HG02870 (cell line): ENCODE measurements at regions not wholly inside any gene's neighbourhood (a gene's known extent, or its start where the extent isn't known, plus 50 kb on each side); places are given as distances from the start of the nearest gene placed in this dataset.
"Not testable (repeated sequence)": the region's sequence is repeated elsewhere in the genome, so short reads cannot be mapped to it uniquely, and the experiment has no call there.

Experiments
- ATAC-seq: cut with Tn5 transposase; IDR thresholded peaks from one replicate; pipeline ENCODE4 v1.9.1; 2021; ENCODE audit warnings: mild to moderate bottlenecking, moderate library complexity; ENCODE audit not compliant: unreplicated experiment

GRCh38 chr14:41549821-41550607 lies 56.7 kb upstream of the LRFN5 start:
- ATAC-seq, result no peak

DNA sequence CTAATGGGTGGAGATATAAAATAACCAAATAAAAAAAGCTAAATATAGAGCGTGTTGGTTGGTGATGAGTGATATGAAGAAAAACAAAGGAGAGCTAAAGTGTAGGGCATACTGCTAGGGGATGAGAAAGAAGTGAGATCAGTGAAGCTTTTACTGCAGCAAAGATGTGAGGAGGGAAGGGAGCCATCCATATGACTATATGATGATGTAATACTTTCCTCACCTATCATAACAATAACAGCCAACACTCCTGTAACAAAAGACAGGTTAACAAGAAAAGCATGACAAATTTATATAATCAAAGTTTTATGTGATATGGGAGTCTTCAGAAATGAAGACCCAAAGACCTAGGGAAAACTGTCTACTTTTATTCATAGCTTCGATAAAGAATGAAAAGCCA lies 57.4 kb upstream of the LRFN5 start:
- no peak for ATAC-seq

- ATAC-seq, result no peak
These were observed 58.0 kb upstream of the LRFN5 start for GRCh38 chr14:41548666-41549065.

DNA sequence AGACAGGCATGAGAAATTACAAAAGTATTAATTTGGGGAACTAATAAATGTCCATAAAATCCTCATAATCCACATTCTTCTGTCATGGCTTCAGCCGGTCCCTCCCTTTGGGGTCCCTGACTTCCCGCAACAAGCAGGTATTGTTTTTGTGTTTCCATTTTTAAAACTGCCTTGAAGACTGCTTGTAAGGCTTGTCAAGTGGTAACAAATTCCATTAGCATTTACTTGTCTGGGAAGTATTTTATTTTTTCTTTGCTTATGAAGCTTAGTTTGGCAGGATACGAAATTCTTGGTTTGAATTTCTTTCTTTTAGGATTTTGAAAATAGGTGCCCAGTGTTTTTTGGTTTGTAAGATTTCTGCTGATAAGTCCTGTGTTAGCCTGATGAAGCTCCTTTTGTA lies 65.3 kb upstream of the LRFN5 start:
- ATAC-seq, result no peak

DNA sequence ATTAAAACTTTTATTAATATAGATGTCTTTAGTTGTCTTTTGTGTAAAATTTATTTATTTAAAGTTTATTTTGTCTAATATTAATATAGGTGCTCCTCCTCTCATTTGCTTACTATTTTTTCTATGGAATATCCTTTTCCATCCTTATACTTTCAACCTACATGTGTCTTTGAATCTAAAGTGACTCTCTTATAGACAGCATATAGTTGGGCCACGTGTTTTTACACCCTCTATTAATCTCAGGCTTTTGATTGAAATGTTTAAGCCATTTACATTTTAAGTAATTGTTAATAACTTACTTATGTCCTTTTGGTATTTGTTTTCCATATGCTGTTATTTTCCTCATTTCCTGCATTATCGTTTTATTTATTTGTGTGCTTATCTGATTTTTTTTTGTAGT lies 74.4 kb upstream of the LRFN5 start:
- no peak for ATAC-seq

- ATAC-seq, result no peak
These were observed 84.8 kb upstream of the LRFN5 start for GRCh38 chr14:41521891-41522290.

DNA sequence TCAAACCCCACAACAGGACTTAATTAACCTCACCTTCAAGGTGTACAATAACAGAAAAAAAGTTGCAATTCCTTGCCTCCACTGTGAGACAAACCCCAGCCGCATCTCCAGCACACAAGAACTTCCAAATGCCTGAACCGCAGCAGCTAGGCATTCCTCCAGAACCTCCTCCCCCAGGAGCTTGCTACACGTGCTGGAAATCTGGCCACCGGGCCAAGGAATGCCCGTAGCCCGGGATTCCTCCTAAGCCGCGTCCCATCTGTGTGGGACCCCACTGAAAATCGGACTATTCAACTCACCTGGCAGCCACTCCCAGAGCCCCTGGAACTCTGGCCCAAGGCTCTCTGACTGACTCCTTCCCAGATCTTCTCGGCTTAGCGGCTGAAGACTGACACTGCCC lies 88.6 kb upstream of the LRFN5 start:
- not testable (repeated sequence) for ATAC-seq

DNA sequence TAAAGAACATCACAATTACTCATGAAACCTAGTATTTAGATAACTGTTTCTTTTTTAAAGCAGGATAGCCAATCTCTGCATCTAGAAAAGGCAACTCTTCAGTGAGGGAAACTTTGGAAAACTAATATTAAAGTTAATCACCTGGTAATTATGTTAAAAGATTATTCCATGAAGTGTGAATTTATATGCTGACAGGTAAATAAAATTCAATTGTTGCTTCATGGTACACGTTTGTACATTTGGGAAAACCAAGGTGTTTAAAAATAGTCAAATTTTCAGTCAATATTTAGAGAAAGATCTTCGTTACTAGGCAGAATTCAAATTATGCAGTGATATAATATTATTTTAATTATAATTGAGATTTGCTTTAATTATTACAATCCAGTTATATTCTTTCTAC lies 100.1 kb upstream of the LRFN5 start:
- ATAC-seq, result no peak

GRCh38 chr14:41505491-41505890 lies 101.2 kb upstream of the LRFN5 start:
- no peak for ATAC-seq

- no peak for ATAC-seq
These were observed 107.7 kb upstream of the LRFN5 start for GRCh38 chr14:41498959-41499358.

DNA sequence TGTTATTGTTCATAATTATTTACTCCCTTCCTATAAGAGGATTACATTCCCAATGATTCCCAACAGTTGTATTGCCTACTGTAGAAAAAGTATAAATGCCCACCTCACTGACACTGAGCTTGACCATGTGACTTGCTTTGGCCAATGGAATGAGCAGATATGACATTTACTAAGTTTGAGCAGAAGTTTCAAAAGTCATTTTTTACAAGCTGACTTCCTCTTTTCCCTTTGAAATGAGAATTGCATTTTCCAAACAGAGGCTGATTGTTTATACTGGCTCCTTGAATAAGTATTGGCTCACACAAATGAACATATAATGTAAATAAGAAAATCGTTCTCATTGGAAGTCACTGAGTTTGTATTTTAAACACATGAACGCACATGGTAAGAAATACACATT lies 116.4 kb upstream of the LRFN5 start:
- no peak for ATAC-seq

DNA sequence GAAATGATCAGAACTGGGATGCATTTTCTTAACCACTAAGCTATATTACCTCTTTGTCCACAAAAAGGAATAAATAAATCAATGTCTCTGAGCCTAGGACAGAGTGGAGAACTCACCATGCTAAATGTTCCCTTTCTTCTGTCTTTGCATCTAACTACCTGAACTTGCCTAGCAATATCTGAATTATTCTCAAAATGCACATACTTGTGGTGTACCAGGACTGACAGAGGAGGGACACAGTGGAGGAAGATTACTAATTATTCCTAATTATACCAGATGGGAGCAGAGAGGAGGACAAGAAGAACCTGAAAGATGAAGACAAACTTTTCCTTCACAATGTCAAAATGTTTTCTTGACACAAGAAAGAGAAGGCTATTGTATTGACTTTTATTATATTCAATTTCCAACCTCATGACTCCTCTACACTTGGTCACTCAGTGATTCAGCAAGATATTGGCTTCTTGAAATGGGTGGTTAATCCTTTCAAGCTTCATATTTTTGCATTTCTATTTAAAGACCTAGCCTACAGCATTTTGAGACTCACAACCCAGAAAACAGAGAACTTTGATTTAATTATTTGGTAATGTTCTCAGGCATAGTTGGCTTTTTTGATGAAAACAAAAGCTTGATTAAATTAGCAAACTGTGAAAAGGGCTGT lies 117.2 kb upstream of the LRFN5 start:
- no peak for ATAC-seq

GRCh38 chr14:41488401-41488800 lies 118.3 kb upstream of the LRFN5 start:
- no peak for ATAC-seq

- no peak for ATAC-seq
These were observed 123.8 kb upstream of the LRFN5 start for GRCh38 chr14:41482861-41483260.

DNA sequence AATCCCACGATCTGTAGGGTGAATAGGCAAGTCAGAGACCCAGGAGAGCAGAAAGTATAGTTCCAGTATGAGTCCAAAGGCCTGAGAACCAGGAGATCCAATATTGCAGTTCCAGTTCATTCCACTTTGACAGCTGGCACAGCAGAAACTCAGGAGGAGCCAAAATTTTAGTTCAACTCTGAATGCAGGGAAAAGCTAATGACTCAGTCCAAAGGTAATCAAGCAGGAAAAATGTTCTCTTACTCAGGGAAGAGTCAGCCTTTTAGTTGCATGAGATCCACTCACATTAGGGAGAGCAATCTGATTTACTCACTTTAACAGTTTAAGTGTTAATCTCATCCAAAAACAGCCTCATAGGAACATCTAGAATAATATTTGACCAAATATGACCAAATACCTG lies 130.2 kb upstream of the LRFN5 start:
- no peak for ATAC-seq

GRCh38 chr14:41461380-41461779 lies 145.3 kb upstream of the LRFN5 start:
- no peak for ATAC-seq

DNA sequence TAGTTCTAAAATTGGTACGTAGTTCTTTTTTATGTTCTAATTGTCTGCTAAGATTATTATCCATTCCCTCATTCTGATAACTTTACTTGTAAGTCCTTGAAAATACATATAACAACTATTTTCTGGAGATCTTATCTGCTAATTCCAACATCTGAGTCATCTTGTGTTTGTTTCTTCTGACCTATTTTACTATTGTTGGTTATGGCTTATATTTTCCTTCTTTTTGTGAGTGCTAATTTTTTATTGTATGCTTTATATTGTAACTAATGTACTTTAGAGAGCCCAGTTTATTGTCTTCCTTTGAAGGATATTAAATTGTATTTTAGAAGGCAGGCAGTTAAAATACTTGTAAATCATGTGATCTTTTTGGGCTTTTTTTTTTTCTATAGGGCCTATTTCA lies 149.3 kb upstream of the LRFN5 start:
- ATAC-seq, result no peak

GRCh38 chr14:41449066-41449465 lies 157.6 kb upstream of the LRFN5 start:
- no peak for ATAC-seq

DNA sequence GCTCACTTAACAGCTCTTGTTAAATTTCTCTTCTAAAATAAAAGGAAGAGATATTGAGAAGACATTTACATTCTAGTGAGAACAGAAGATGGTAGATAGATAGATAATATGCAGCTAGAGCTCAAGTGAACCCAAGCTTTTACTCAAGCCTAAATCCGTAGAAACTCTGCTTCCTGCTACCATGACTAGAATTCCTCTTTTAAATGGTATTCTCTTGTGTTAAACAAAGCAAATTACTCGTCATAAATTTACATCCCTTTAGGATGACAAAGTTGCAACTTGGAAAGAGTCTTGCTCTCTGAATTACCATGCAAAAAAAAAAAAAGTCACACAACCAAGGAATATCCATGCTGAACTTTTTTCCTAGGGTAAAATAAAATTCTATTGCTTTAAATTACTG lies 160.7 kb upstream of the LRFN5 start:
- no peak for ATAC-seq

DNA sequence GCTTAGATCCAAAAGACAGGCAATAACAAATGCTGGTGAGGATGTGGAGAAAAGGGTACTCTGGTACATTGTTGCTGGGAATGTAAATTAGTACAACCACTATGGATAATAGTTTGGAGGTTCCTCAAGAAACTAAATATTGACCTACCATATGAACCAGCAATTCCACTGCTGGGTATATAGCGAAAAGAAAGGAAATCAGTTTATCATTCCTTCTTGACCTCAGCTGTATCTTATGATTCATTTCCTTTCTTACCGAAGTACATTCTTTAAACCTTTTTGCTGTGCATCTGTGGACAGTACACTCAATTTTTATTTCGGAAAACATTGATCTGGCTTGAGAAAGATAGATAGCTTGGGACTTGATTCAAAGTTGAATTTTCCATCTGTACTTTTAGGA lies 183.2 kb upstream of the LRFN5 start:
- no peak for ATAC-seq

- not testable (repeated sequence) for ATAC-seq
These were observed 185.4 kb upstream of the LRFN5 start for GRCh38 chr14:41421308-41421707.

DNA sequence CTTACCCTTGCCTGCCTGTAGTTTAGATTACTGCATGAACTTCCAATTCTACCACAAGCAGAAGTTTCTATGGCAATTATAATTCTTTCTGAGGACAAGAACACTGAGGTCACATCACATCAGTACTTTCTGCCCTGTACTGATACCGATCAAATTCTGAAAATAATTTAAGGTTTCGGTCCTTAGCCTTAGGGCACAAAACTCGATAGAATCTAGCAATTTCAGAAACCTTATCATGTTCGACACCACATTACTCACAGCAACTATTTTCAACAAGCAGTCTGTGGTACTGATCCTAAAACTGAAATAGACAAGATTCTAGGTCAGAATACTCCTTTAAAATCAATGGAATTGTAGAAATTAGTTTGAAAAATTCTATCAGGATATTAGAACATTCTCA lies 187.0 kb upstream of the LRFN5 start:
- ATAC-seq, result no peak

- no peak for ATAC-seq
These were observed 187.8 kb upstream of the LRFN5 start for GRCh38 chr14:41418851-41419250.
